ENCODE measurements at regions not wholly inside any gene's neighbourhood (a gene's known extent, or its start where the extent isn't known, plus 50 kb on each side); places are given as distances from the start of the nearest gene placed in this dataset.
A peak's percentile ranks its signal among the peaks of the same experiment; 100 is the strongest.
"Not testable (repeated sequence)": the region's sequence is repeated elsewhere in the genome, so short reads cannot be mapped to it uniquely, and the experiment has no call there.

- H2AFZ ChIP-seq (ENCODE audit: low read depth, low read length); H3K9me3 ChIP-seq (replicated peaks; ENCODE audit: control insufficient read depth, insufficient read depth, low read length); H3K4me2 ChIP-seq (ENCODE audit: insufficient read depth, low read length); H3K36me3 ChIP-seq (ENCODE audit: control insufficient read depth in 2 of 2, extremely low read depth in 1 of 2, insufficient read depth in 2 of 2, low read length in 2 of 2); BruUV-seq (replicated peaks); FAIRE-seq; H3K4me1 ChIP-seq (ENCODE audit: control insufficient read depth, extremely low read depth, insufficient read depth, low read length); H4K20me1 ChIP-seq (replicated peaks; ENCODE audit: control insufficient read depth, extremely low read depth, insufficient read depth, low read length); CTCF ChIA-PET; dilution Hi-C loops (cut with MboI; ENCODE audit: extremely low pct_ligation_motif_present, low sequenced_read_pairs); H3K9me1 ChIP-seq (replicated peaks; ENCODE audit: control insufficient read depth, extremely low read depth, insufficient read depth, low read length); H3K4me3 ChIP-seq (replicated peaks in 1 of 3; ENCODE audit: insufficient read depth in 1 of 3, low read depth in 1 of 3, low read length in 3 of 3); H3K79me2 ChIP-seq (ENCODE audit: control insufficient read depth, insufficient read depth, low read length); H3K9ac ChIP-seq (replicated peaks; ENCODE audit: extremely low read depth, insufficient read depth, low read length); H3K27me3 ChIP-seq (ENCODE audit: control insufficient read depth in 2 of 2, insufficient read depth in 2 of 2, low read length in 2 of 2); H3K27ac ChIP-seq (ENCODE audit: insufficient read depth, low read depth, low read length); POLR2A ChIA-PET: not testable (repeated sequence)
- intact Hi-C loops (cut with micrococcal nuclease) = loop anchor here (10.0 kb wide), 1 partner anchor 544 kb away; the partner anchor contains the start of gene PPA2
- peak; percentile 10 for DNase-seq (ENCODE audit: low read depth, low spot score)
- TF ChIP-seq, protein P1, sequence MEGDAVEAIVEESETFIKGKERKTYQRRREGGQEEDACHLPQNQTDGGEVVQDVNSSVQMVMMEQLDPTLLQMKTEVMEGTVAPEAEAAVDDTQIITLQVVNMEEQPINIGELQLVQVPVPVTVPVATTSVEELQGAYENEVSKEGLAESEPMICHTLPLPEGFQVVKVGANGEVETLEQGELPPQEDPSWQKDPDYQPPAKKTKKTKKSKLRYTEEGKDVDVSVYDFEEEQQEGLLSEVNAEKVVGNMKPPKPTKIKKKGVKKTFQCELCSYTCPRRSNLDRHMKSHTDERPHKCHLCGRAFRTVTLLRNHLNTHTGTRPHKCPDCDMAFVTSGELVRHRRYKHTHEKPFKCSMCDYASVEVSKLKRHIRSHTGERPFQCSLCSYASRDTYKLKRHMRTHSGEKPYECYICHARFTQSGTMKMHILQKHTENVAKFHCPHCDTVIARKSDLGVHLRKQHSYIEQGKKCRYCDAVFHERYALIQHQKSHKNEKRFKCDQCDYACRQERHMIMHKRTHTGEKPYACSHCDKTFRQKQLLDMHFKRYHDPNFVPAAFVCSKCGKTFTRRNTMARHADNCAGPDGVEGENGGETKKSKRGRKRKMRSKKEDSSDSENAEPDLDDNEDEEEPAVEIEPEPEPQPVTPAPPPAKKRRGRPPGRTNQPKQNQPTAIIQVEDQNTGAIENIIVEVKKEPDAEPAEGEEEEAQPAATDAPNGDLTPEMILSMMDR (IDR thresholded peaks at IDR 0.05; ENCODE audit: extremely low read depth in 1 of 2, insufficient read depth in 1 of 2, low read depth in 1 of 2, low read length in 2 of 2) = peak in 1 of 2 donors; percentile 13
Observed at GRCh38 chr4:104930745-104931736, 215.6 kb upstream of the TET2 start.

- no peaks in the 10 kb centered on the region for H4K20me1 ChIP-seq (replicated peaks; ENCODE audit: control insufficient read depth, extremely low read depth, insufficient read depth, low read length)
- intact Hi-C loops (cut with micrococcal nuclease) (loop anchor here (10.0 kb wide), 1 partner anchor 536 kb away; the partner anchor contains the start of gene PPA2), dilution Hi-C loops (cut with MboI; ENCODE audit: extremely low pct_ligation_motif_present, low sequenced_read_pairs) (no loop called here)
- no peak overlapping the region for H3K4me3 ChIP-seq (replicated peaks in 1 of 3; ENCODE audit: insufficient read depth in 1 of 3, low read depth in 1 of 3, low read length in 3 of 3)
- no peaks in the 10 kb centered on the region for H3K9me1 ChIP-seq (replicated peaks; ENCODE audit: control insufficient read depth, extremely low read depth, insufficient read depth, low read length)
- H3K9me3 ChIP-seq (replicated peaks; ENCODE audit: control insufficient read depth, insufficient read depth, low read length) = no peaks in the 10 kb centered on the region
- H3K4me2 ChIP-seq (ENCODE audit: insufficient read depth, low read length) = no peak overlapping the region
- no peaks in the 10 kb centered on the region for H3K4me1 ChIP-seq (ENCODE audit: control insufficient read depth, extremely low read depth, insufficient read depth, low read length)
- no peaks in the 10 kb centered on the region for H3K79me2 ChIP-seq (ENCODE audit: control insufficient read depth, insufficient read depth, low read length)
- no peak overlapping the region for H3K27ac ChIP-seq (ENCODE audit: insufficient read depth, low read depth, low read length)
- no peak for TF ChIP-seq POLR2AphosphoS5 (IDR thresholded peaks at IDR 0.05; ENCODE audit: insufficient read depth, low read depth, low read length)
- TF ChIP-seq JUN (IDR thresholded peaks at IDR 0.05; ENCODE audit: borderline replicate concordance, insufficient read depth, insufficient read length, low read depth) = no peak
- TF ChIP-seq GATA2 (IDR thresholded peaks at IDR 0.05; ENCODE audit: insufficient read depth, insufficient read length, low read depth, low read length) = no peak
- TF ChIP-seq, protein P1 (IDR thresholded peaks at IDR 0.05; ENCODE audit: extremely low read depth in 1 of 2, insufficient read depth in 1 of 2, low read depth in 1 of 2, low read length in 2 of 2) = no peak
- TF ChIP-seq POLR2A (IDR thresholded peaks at IDR 0.05; ENCODE audit: low read depth, low read length) = no peak
- TF ChIP-seq EZH2 (IDR thresholded peaks at IDR 0.05; ENCODE audit: borderline replicate concordance, low read depth, low read length, severe bottlenecking) = no peak
- no peak for TF ChIP-seq MYC (IDR thresholded peaks at IDR 0.05; ENCODE audit: low read depth, low read length)
- no peak for TF ChIP-seq FOS (IDR thresholded peaks at IDR 0.05; ENCODE audit: borderline replicate concordance, insufficient read depth, low read length)
- TF ChIP-seq, protein P2, sequence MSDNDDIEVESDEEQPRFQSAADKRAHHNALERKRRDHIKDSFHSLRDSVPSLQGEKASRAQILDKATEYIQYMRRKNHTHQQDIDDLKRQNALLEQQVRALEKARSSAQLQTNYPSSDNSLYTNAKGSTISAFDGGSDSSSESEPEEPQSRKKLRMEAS (IDR thresholded peaks at IDR 0.05; ENCODE audit: insufficient read depth, insufficient read length) = no peak
- no peaks in the 10 kb centered on the region for H3K36me3 ChIP-seq (ENCODE audit: control insufficient read depth in 2 of 2, extremely low read depth in 1 of 2, insufficient read depth in 2 of 2, low read length in 2 of 2)
- FAIRE-seq (no peak), DNase-seq (ENCODE audit: low read depth, low spot score) (no peak)
- ChIA-PET POLR2A (no interaction called here), CTCF (no interaction called here)
- H2AFZ ChIP-seq (ENCODE audit: low read depth, low read length) = no peak overlapping the region
- no peak overlapping the region for H3K9ac ChIP-seq (replicated peaks; ENCODE audit: extremely low read depth, insufficient read depth, low read length)
- no TSS peak for BruUV-seq (replicated peaks)
- no peaks in the 10 kb centered on the region for H3K27me3 ChIP-seq (ENCODE audit: control insufficient read depth in 2 of 2, insufficient read depth in 2 of 2, low read length in 2 of 2)
Observed at GRCh38 chr4:104938624-104939023, 208.1 kb upstream of the TET2 start.

Data from endothelial cell of umbilical vein (primary cell).